ENCODE measurements at regions not wholly inside any gene's neighbourhood (a gene's known extent, or its start where the extent isn't known, plus 50 kb on each side); places are given as distances from the start of the nearest gene placed in this dataset.

DNA sequence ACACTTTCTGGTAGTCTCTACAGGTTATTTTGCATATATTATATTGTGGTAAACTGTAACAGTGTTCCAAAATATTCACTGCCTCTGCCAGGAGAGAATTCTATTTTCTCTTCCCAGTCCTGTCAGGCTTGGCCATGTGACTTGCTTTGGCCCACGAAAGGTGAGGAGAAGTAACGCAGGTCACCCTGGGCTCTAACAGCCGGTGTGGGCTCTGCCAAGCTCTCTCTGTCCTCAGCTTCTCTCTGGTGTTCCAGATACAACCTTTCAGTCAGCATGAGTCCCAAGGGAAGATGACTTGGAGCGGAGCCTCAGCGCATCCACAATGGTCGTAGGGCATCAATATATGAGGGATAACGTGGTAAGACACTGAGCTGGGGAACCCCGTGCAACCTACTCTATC lies 113.0 kb upstream of the RREB1 start:
- TF ChIP-seq ZNF174 (tag by site-specific recombination; IDR thresholded peaks at IDR 0.05) (no peak), ZBTB8A (tag by site-specific recombination; IDR thresholded peaks at IDR 0.05) (no peak), SP2 (tag by site-specific recombination; IDR thresholded peaks at IDR 0.05) (no peak), ZNF202 (tag by site-specific recombination; IDR thresholded peaks at IDR 0.05; ENCODE audit: borderline replicate concordance) (no peak), ZNF416 (tag by site-specific recombination; IDR thresholded peaks at IDR 0.05) (no peak), ZNF529 (tag by site-specific recombination; IDR thresholded peaks at IDR 0.05; ENCODE audit: insufficient replicate concordance) (no peak), ZBTB20 (tag by site-specific recombination; IDR thresholded peaks at IDR 0.05) (no peak), ZNF239 (tag by site-specific recombination; IDR thresholded peaks at IDR 0.05) (no peak), EGR2 (tag by site-specific recombination; IDR thresholded peaks at IDR 0.05; ENCODE audit: low read depth) (no peak), KLF8 (tag by site-specific recombination; IDR thresholded peaks at IDR 0.05) (no peak), ZNF707 (tag by site-specific recombination; IDR thresholded peaks at IDR 0.05) (no peak)
- TF ChIP-seq, protein P1, sequence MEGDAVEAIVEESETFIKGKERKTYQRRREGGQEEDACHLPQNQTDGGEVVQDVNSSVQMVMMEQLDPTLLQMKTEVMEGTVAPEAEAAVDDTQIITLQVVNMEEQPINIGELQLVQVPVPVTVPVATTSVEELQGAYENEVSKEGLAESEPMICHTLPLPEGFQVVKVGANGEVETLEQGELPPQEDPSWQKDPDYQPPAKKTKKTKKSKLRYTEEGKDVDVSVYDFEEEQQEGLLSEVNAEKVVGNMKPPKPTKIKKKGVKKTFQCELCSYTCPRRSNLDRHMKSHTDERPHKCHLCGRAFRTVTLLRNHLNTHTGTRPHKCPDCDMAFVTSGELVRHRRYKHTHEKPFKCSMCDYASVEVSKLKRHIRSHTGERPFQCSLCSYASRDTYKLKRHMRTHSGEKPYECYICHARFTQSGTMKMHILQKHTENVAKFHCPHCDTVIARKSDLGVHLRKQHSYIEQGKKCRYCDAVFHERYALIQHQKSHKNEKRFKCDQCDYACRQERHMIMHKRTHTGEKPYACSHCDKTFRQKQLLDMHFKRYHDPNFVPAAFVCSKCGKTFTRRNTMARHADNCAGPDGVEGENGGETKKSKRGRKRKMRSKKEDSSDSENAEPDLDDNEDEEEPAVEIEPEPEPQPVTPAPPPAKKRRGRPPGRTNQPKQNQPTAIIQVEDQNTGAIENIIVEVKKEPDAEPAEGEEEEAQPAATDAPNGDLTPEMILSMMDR (tag by site-specific recombination; IDR thresholded peaks at IDR 0.05) = no peak
- TF ChIP-seq, protein P2, sequence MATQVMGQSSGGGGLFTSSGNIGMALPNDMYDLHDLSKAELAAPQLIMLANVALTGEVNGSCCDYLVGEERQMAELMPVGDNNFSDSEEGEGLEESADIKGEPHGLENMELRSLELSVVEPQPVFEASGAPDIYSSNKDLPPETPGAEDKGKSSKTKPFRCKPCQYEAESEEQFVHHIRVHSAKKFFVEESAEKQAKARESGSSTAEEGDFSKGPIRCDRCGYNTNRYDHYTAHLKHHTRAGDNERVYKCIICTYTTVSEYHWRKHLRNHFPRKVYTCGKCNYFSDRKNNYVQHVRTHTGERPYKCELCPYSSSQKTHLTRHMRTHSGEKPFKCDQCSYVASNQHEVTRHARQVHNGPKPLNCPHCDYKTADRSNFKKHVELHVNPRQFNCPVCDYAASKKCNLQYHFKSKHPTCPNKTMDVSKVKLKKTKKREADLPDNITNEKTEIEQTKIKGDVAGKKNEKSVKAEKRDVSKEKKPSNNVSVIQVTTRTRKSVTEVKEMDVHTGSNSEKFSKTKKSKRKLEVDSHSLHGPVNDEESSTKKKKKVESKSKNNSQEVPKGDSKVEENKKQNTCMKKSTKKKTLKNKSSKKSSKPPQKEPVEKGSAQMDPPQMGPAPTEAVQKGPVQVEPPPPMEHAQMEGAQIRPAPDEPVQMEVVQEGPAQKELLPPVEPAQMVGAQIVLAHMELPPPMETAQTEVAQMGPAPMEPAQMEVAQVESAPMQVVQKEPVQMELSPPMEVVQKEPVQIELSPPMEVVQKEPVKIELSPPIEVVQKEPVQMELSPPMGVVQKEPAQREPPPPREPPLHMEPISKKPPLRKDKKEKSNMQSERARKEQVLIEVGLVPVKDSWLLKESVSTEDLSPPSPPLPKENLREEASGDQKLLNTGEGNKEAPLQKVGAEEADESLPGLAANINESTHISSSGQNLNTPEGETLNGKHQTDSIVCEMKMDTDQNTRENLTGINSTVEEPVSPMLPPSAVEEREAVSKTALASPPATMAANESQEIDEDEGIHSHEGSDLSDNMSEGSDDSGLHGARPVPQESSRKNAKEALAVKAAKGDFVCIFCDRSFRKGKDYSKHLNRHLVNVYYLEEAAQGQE (tag by site-specific recombination; IDR thresholded peaks at IDR 0.05) = no peak

Data from HEK293 (cell line).